ENCODE measurements at regions not wholly inside any gene's neighbourhood (a gene's known extent, or its start where the extent isn't known, plus 50 kb on each side); places are given as distances from the start of the nearest gene placed in this dataset.

- TF ChIP-seq CTCF (IDR thresholded peaks at IDR 0.05; ENCODE audit: extremely low read depth in 1 of 2, insufficient read depth in 1 of 2, low read depth in 1 of 2, low read length in 2 of 2): no peak
- no peak for TF ChIP-seq EZH2 (IDR thresholded peaks at IDR 0.05; ENCODE audit: borderline replicate concordance, low read depth, low read length, severe bottlenecking)
- no peak for TF ChIP-seq POLR2A (IDR thresholded peaks at IDR 0.05; ENCODE audit: low read depth, low read length)
- TF ChIP-seq FOS (IDR thresholded peaks at IDR 0.05; ENCODE audit: borderline replicate concordance, insufficient read depth, low read length): no peak
- no peak for TF ChIP-seq POLR2AphosphoS5 (IDR thresholded peaks at IDR 0.05; ENCODE audit: insufficient read depth, low read depth, low read length)
- TF ChIP-seq MAX (IDR thresholded peaks at IDR 0.05; ENCODE audit: insufficient read depth, insufficient read length): no peak
- no peak for TF ChIP-seq JUN (IDR thresholded peaks at IDR 0.05; ENCODE audit: borderline replicate concordance, insufficient read depth, insufficient read length, low read depth)
Measured at GRCh38 chr20:57813509-57814269, 103.9 kb upstream of the PMEPA1 start.
